Heart left ventricle (tissue), 16 donors: ENCODE measurements at regions not wholly inside any gene's neighbourhood (a gene's known extent, or its start where the extent isn't known, plus 50 kb on each side); places are given as distances from the start of the nearest gene placed in this dataset.
A peak's percentile ranks its signal among the peaks of the same experiment; 100 is the strongest.

Experiments used
- ATAC-seq, 4 donors: fragments of 200-7000 bp; cut with Tn5 transposase; one replicate each; pipeline ENCODE4 v1.9.1; 2020 to 2022; ENCODE audit warnings: moderate library complexity in 4 of 4, mild to moderate bottlenecking in 3 of 4, moderate number of reproducible peaks in 1 of 4
- DNase-seq, 5 donors: peaks; one replicate each; pipeline ENCODE4 v3.0.0-alpha.2; 2020
- H3K27ac ChIP-seq, 12 donors: fragments of 200-600 bp; sonication (generic) in 4 of 12; one replicate each; pipeline versions ENCODE4 v1.5.0 to v1.8.0; 2016 to 2022; ENCODE audit warnings: mild to moderate bottlenecking in 2 of 12
- H3K27me3 ChIP-seq, 9 donors: fragments of 200-600 bp; sonication (generic) in 2 of 9; one replicate each; pipeline versions ENCODE4 v1.5.1 to v1.8.0; 2016 to 2022; ENCODE audit warnings: mild to moderate bottlenecking in 3 of 9
- H3K36me3 ChIP-seq, 9 donors: fragments of 200-600 bp; sonication (generic) in 2 of 9; one replicate each; pipeline versions ENCODE4 v1.5.0 to v1.8.0; 2018 to 2022; ENCODE audit warnings: mild to moderate bottlenecking in 2 of 9
- H3K4me1 ChIP-seq, 12 donors: fragments of 200-600 bp; sonication (generic) in 4 of 12; one replicate each; pipeline versions ENCODE4 v1.5.0 to v1.8.0; 2016 to 2022; ENCODE audit warnings: mild to moderate bottlenecking in 3 of 12
- H3K4me3 ChIP-seq, 12 donors: fragments of 200-600 bp; sonication (generic) in 4 of 12; one replicate each; pipeline versions ENCODE4 v1.5.0 to v1.8.0; 2017 to 2022; ENCODE audit warnings: mild to moderate bottlenecking in 9 of 12, moderate library complexity in 4 of 12
- H3K9me3 ChIP-seq, 12 donors: fragments of 200-600 bp; sonication (generic) in 4 of 12; one replicate each; pipeline versions ENCODE4 v1.5.0 to v1.8.0; 2016 to 2022; ENCODE audit warnings: mild to moderate bottlenecking in 1 of 12
- CTCF ChIP-seq, 12 donors: fragments of 200-600 bp; sonication (generic) in 4 of 12; IDR thresholded peaks; one replicate each; pipeline versions ENCODE4 v1.5.0 to v1.8.0; 2018 to 2022; ENCODE audit warnings: antibody characterized with exemption in 12 of 12, mild to moderate bottlenecking in 5 of 12
- POLR2A ChIP-seq, 2 donors: fragments of 450-650 bp; IDR thresholded peaks; one replicate each; pipeline ENCODE4 v1.6.1; 2017; ENCODE audit warnings: antibody characterized with exemption in 2 of 2, mild to moderate bottlenecking in 2 of 2, moderate library complexity in 2 of 2
- WGBS, 4 donors: extraction: QIAGEN DNeasy Blood & Tissue Kit in 2 of 4; methylation state at CpG; one replicate each; pipeline versions ENCODE4 v1.1.5 to v1.1.7; 2013 to 2018; 5-methylcytosine and 5-hydroxymethylcytosine counted together
- intact Hi-C, 10 donors: fragments of 100-400 bp; cut with DNase I; formaldehyde crosslinking; loops; one replicate each; pipeline versions ENCODE4 v1.11.1 to v1.14.2; 2022
- donor health status: ischemic (EF 13 %, LVEDD 7.1; RV severe dilation, severe dysfunction).
- donor health status: healthy with polysubstance abuse.
- donor health status: DM: no; HTN: yes; CAD: no.
- donor health status: DM: no; HTN: no; CAD: no.
- donor health status: ischemic (EF 25% LVEDD 6.9; RV normal size, moderate dysfunction).
- donor health status: ischemic (EF 25% LVEDD 5.7; RV mildly dilated, moderate dysfunction).
- donor health status: healthy.
- donor health status: DM: yes; HTN: yes; CAD: no.
- donor health status: ischemic (EF 35%, LVEDD 5.7; RV mildly dilated, moderate dysfunction).
- donor health status: nonischemic (EF 11% LVEDD 7.7; RV severe dilation, severe dysfunction).
- donor health status: DM: yes; HTN: yes; CAD: no.
- donor health status: PGD.
- donor health status: ischemic (EF 29% LVEDD 5.4; RV normal size, mild dysfunction).
- donor health status: nonischemic (EF 23%, LVEDD 6.1; RV moderate dilation, normal function).

- Histone ChIP-seq H3K4me1 (no peaks in the 10 kb centered on the region), H3K36me3 (no peaks in the 10 kb centered on the region), H3K27ac (no peak overlapping the region), H3K9me3 (peaks cover 0 to 2% (median 0%) of the 10 kb centered on the region in 12 donors), H3K4me3 (no peak overlapping the region), H3K27me3 (no peaks in the 10 kb centered on the region)
- WGBS, 4 donors, result 79 to 84% (median 82%) methylated on average over 5 of the region's 5 CpGs
- ATAC-seq (no peak), DNase-seq (no peak)
- intact Hi-C loops, result no loop called here
- no peak for TF ChIP-seq POLR2A (IDR thresholded peaks at IDR 0.05)
- TF ChIP-seq CTCF (IDR thresholded peaks at IDR 0.05), result no peak
Observed at GRCh38 chrX:22533898-22534297, 261.2 kb downstream of the CBLL2 start.

- no peak overlapping the region for H3K4me3 ChIP-seq
- no peaks in the 10 kb centered on the region for H3K36me3 ChIP-seq
- H3K9me3 ChIP-seq, result peaks cover 0 to 2% (median 0%) of the 10 kb centered on the region in 12 donors
- WGBS, 4 donors, result 53 to 63% (median 57%) methylated on average over 5 of the region's 5 CpGs
- ATAC-seq, result no peak
- H3K4me1 ChIP-seq, result no peaks in the 10 kb centered on the region
- no peaks in the 10 kb centered on the region for H3K27me3 ChIP-seq
- DNase-seq, result peak in 3 of 5 donors; percentile 4 to 66 (median 17)
- no peak for TF ChIP-seq POLR2A (IDR thresholded peaks at IDR 0.05)
- intact Hi-C loops, result no loop called here
- no peak overlapping the region for H3K27ac ChIP-seq
Observed at GRCh38 chrX:22534643-22535042, 261.9 kb downstream of the CBLL2 start.

- no peaks in the 10 kb centered on the region for H3K36me3 ChIP-seq
- H3K27ac ChIP-seq, result no peak overlapping the region
- ATAC-seq (no peak), DNase-seq (no peak)
- no peaks in the 10 kb centered on the region for H3K27me3 ChIP-seq
- H3K4me1 ChIP-seq, result no peaks in the 10 kb centered on the region
- 35 to 66% (median 45%) methylated on average over 5 of the region's 5 CpGs for WGBS, 4 donors
- H3K9me3 ChIP-seq, result no peaks in the 10 kb centered on the region
- H3K4me3 ChIP-seq, result no peak overlapping the region
- TF ChIP-seq CTCF (IDR thresholded peaks at IDR 0.05), result no peak
- no peak for TF ChIP-seq POLR2A (IDR thresholded peaks at IDR 0.05)
- intact Hi-C loops, result no loop called here
Observed at GRCh38 chrX:22536746-22537304, 264.1 kb downstream of the CBLL2 start.

GRCh38 chrX:22538580-22538979 is 265.9 kb downstream of the CBLL2 start:
- Histone ChIP-seq H3K9me3 (no peaks in the 10 kb centered on the region), H3K27me3 (no peaks in the 10 kb centered on the region), H3K4me3 (no peak overlapping the region), H3K36me3 (no peaks in the 10 kb centered on the region), H3K4me1 (no peaks in the 10 kb centered on the region), H3K27ac (no peak overlapping the region)
- intact Hi-C loops, result no loop called here
- 80 to 96% (median 94%) methylated on average over 4 of the region's 4 CpGs for WGBS, 4 donors
- TF ChIP-seq CTCF (IDR thresholded peaks at IDR 0.05) (no peak), POLR2A (IDR thresholded peaks at IDR 0.05) (no peak)
- no peak for DNase-seq
- no peak for ATAC-seq

- ATAC-seq, result no peak
- 50 to 73% (median 62%) methylated on average over 5 of the region's 5 CpGs for WGBS, 4 donors
- H3K36me3 ChIP-seq, result no peaks in the 10 kb centered on the region
Observed at GRCh38 chrX:22541926-22542325, 269.2 kb downstream of the CBLL2 start.

More at GRCh38 chrX:22541926-22542325, 269.2 kb downstream of the CBLL2 start:
- no peak for DNase-seq
- Histone ChIP-seq H3K27me3 (no peaks in the 10 kb centered on the region), H3K4me1 (no peaks in the 10 kb centered on the region), H3K9me3 (no peaks in the 10 kb centered on the region), H3K27ac (no peak overlapping the region), H3K4me3 (no peak overlapping the region)
- intact Hi-C loops, result no loop called here
- TF ChIP-seq CTCF (IDR thresholded peaks at IDR 0.05) (no peak), POLR2A (IDR thresholded peaks at IDR 0.05) (no peak)
